SHP77 treated with DMSO at 0.1 percent for 48 hours (cell line): ENCODE measurements at regions not wholly inside any gene's neighbourhood (a gene's known extent, or its start where the extent isn't known, plus 50 kb on each side); places are given as distances from the start of the nearest gene placed in this dataset.
"Not testable (repeated sequence)": the region's sequence is repeated elsewhere in the genome, so short reads cannot be mapped to it uniquely, and the experiment has no call there.

Experiments
- DNase-seq: peaks from one replicate; lab custom pipeline; 2025; lab: John Stamatoyannopoulos, UW

DNA sequence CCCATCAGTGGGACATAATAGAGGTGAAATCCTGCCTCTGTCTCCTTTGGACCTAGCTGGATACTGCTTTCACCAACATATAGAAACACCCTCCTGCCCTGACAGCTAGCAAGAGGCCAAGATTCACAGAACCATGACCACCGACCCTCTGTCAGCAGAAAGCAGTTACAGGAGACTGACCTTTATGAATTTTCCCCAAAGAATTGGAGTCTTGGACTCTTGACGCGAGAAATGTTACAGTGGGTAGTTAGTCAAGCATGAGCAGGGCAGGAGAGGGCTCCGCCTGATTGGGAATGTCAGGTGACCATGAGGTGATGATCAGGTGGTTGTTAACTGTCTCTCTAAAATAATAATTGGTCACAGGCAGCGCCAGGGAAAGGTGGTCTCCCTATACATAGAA, 1002.3 kb downstream of the TDRD15 start:
- DNase-seq, result no peak

DNA sequence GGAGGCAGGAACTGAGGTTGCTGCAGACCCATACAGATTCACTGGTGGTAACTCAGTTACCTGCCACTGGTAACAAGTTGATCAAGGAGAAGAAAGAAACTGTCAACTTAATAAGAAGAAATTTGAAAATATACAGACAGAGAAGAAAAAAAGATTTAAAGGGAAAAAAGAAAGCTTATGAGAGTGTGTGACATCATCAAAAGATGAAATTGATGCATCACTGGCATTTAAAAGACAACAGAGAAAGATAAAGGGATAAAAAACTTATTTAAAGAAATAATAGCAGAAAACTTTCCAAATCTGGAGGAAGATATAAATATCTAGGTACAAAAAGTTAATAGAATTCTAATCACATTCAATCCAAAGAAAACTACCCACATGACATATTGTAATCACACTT, 1003.2 kb downstream of the TDRD15 start:
- DNase-seq, result no peak

DNA sequence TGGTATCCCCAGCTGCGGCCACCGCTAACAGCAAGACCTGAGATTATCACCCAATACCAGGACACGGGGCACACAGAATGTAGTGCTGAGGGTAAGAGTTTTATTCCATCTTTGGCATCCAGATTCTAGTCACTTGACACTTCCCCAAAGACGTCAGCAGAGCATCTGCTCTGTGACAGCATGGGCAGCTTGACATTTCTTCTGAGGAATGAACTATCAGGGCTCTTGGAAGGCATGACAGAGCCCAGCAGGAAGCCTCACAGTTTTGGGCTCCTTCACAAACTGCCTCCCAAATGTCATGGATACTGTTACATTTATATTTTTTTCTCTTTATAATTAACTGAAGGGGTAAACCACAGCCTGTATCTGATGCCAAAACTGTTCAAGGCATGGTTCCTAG, 1010.7 kb downstream of the TDRD15 start:
- no peak for DNase-seq

DNA sequence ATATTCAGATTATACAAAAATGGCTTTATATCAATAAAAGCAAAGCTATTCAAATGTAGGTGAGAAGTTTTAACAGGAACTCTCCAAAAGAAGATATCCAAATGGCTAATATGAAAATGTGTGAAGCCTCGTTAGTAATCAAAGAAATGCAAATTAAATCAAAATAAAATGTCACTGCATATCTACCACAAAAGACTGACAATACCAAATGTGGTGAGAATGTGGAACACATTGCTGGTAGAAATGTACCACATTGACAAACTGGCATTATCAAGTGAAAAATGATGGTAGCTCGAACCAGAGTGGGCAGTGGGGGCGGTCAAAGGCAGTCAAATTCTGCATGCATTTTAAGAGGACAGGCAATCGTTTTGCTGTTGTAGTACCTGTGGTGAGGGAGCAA, 1012.7 kb downstream of the TDRD15 start:
- no peak for DNase-seq

DNA sequence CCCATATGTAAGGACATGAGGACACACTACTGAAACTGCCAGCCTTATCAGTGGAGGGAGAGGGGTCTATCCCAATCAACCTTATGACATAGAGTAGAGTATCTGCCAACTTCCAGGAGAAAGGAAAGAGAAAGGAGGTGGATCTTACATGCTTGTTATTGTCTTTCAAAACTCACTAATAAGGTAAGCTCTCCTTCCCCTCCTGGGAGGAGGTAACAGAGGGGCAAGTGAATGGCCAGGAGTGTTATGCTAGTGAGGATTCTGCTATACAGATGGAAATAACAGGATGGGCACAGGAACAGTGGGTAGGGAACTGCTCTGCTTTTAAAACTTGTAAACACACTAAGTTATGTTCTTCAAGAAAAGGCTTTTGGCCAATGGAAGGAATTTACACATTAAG, 1020.1 kb downstream of the TDRD15 start:
- no peak for DNase-seq

DNA sequence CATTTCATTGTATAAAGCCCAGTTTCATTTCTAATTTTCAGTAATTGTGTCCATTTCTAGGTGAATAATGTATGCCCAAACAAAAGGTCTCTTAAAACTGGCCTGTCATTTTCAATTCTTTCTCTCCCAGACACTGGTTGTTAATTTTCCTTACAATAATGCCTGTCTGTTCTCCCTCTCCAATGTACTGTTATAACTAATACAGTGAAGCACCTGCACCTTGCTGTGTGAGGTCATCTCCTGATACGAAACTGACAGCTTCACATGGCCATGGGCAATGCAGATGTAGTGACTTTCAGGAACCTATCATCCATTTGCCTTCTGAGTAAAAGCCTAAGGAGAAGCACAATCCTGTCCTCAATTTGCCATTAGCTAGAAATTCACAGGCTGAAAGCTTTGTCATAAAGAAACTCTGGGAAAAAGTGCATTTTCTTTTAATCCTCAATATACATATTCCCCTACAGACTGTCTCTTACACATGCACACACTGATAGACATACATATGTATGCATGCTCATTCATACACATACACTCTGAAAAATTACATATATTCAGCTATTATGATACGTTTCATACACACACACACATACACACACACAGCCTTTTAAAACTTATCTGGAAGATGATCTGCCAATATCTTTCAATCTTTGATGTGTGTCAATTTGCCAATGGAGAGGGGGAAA, 1030.3 kb downstream of the TDRD15 start:
- no peak for DNase-seq

DNA sequence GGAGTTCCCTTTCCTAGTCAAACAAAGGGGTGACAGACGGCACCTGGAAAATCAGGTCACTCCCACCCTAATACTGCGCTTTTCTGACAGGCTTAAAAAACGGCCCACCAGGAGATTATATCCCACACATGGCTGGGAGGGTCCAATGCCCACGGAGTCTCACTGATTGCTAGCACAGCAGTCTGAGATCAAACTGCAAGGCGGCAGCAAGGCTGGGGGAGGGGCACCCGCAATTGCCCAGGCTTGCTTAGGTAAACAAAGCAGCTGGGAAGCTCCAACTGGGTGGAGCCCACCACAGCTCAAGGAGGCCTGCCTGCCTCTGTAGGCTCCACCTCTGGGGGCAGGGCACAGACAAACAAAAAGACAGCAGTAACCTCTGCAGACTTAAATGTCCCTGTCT, 1032.9 kb downstream of the TDRD15 start:
- not testable (repeated sequence) for DNase-seq

DNA sequence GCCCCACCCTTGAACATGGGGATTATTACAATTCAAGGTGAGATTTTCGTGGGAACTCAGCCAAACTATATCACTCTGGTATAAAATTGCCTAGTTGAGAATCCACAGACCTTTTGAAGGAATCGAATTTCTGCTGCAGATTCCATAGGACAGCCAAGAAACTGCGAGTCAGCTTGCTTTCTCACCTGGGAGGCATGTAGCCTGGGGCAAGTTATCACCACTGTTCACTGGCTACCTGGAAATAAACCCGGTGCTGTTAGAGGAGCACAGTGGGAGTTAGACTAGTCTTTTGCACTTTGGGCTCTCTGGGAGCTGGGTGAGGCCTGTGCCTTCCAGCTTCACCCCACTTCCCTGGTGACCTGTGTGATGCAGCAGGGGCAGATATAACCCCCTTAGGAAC, 1043.5 kb downstream of the TDRD15 start:
- no peak for DNase-seq

DNA sequence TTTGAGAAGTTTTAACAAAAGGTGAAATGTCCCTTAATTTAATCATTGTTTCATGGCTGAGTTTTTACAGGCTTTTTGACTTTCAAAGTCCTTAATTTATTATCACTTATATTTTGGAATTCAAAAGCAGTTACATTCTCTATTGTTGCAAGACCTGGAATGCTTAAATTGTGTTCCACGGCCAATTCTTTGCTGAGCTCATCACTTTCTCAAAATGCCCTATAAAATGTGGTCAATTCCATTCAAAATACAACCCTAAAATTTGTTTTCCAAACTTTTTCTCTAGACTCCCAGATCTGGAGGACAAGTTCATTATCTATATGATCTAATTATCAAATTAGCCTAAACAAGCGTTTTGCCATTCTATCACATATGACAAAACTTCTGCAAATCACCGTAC, 1051.2 kb downstream of the TDRD15 start:
- DNase-seq, result no peak

DNA sequence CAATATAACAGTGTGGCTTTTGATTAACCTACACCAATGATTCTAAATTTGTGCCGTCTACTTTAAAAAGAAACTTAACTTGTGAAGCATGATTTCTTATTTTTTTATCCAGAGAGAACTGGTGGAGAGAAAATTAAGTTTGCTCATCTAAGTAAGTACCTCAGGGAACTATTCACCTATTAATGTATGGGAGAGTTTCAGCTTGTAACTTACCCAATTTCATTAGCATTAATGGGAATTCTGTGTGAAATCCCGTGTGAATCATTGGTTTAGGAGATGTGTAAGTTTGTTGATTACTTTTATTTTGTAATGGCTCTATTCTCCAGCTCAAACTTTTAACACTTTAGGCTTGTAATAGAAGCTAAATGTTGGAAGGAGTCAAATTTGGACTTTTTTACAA, 1061.5 kb downstream of the TDRD15 start:
- DNase-seq, result no peak

DNA sequence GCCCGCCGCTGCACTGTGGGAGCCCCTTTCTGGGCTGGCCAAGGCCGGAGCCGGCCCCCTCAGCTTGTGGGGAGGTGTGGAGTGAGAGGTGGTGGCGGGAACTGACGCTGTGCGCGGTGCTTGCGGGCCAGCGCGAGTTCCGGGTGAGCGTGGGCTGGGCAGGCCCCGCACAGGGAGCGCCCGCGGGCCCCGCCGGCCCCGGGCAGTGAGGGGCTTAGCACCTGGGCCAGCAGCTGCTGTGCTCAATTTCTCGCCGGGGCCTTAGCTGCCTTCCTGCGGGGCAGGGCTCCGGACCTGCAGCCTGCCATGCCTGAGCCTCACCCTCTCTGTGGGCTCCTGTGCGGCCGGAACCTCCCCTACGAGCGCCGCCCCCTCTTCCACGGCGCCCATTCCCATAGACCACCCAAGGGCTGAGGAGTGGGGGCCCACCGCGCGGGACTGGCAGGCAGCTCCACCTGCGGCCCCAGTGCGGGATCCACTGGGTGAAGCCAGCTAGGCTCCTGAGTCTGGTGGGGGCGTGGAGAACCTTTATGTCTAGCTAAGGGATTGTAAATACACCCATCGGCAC, 1062.6 kb downstream of the TDRD15 start:
- not testable (repeated sequence) for DNase-seq

DNA sequence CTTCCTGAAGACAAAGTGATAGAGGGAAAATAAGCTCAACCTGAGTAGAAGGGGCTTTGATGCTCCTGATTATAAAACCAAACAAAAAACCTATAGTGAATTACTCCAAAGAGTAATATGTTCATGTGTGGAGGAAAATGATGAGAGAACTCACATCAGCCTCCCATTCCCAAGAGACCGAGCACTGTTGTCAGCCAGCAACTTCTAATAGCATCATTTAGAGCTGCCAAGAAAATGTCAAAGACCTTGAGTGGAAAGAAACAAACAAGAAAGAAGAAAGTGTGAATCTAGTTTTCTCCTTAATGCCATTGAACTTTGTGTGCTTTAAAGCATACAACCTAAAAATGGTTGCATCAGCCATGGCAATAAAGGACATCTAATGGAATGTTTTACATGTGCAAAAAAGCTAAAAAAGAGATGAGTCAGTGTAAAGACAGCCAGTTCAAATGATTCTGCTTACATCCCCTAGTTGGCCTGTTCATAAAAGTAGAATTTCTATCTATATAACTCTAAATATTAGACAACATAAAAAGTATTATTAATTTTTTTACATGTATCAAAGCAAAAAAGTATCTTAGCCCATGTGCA, 1066.2 kb downstream of the TDRD15 start:
- no peak for DNase-seq

DNA sequence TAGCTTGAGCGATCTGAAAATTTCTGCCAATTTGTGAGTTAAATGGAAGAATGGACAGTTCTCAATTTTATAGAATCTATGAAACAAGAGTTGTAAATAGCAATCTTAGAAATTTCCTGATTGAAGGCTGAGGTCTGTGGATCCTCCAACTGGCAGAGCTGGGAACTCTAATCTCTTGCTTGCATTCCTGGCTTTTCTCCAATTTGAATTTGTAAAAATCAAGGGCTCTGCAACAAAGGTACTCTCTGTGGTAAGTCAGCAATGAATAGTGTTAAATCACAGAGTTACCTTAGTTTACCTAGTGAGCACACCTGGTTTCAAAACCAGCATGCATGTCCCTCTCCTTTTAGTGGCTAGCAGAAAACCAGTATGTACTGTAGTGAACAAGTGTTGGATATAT, 1070.5 kb downstream of the TDRD15 start:
- DNase-seq, result no peak

DNA sequence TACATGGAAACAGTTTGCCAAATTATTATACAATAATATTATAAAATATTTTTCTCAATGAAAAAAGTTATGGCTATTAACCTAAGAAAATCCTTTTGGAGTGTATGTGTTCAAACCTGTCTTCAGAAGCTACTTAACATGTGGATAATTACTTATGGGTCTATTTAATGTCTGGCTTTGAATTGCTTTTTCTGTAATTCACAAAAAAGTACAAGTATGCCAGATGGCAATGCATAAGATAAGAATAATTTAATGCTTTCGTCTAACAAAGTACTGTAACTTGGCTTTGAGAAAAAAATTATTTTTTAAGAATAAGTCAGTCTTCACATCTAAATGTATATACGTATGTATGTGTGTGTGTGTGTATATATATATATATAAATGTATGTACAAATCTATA, 1073.0 kb downstream of the TDRD15 start:
- DNase-seq, result no peak

DNA sequence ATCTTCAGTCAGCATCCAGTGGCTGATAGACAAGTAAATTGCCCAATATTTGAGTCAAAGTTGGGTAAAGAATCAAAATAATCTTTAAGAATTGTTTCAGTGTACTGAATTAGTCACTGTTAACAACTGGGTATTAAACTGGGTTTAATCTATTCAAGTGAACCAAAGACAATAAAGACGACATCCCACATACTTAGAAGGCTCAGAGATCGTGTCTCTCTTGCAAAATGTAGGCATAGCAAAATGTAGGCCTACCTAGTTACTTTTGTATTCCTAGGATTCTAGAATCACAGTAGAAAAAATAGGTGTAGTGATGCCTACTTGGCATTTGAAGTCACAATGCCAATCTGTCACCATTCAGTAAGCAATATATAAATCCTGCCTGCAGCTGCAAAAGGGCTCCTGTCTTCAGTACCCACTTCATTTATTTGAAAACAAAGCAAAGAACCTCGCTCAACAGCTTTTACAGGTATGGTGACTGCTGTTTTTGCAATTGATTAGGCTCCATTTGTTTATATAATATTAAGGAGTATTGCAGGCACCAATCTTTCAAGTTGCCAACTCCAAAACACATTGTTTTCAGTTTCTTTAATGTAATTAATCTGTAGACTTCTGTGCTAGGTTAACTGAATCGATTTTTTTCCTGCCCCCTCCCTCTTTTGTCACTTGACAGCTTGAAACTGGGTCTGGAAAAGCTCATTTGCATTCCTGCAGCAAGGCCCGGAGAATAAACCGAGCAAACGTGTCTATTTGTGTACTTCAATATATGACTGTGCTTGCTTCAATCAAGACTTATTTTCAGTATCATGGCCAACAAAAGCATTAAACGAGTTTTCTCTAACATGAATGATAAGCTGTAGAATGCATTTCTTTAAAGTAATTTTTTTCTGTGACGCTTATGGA, 1074.9 kb downstream of the TDRD15 start:
- no peak for DNase-seq

DNA sequence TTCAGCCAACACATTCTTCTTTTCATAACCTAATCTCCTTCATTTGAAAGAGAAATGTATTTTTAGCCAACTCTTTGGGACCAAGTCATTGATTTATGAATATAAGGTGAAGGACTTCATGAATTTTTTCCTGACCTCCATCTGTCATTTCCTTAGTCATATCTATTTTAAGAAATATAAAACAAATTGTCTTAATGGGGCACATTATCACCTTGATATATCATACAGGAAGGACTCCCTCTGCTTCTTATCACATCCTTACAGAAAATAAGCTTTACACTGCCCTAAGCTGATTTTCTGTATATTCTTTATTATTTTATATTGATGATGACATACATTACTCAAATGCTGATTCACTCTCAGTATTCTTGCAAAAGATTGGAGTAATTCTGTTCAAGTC, 1076.2 kb downstream of the TDRD15 start:
- DNase-seq, result no peak

DNA sequence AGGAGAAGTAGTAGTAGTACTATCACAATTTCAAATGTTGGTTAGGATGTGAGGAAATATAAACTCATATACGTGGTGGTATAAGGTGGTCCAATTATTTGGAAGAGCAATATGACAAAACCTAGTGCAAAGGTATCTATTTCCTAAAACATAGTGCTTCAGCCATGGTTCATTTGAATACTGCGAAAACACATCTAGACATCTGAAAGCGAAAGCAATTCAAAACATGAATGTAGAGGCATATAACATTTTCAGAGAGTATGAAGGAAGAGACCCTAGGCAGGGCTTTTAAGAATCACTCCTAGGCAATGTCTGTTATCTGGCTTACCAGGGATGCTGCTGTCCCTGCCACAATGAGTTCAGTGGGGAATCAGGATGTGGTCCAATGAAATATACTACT, 1085.8 kb downstream of the TDRD15 start:
- DNase-seq, result no peak

DNA sequence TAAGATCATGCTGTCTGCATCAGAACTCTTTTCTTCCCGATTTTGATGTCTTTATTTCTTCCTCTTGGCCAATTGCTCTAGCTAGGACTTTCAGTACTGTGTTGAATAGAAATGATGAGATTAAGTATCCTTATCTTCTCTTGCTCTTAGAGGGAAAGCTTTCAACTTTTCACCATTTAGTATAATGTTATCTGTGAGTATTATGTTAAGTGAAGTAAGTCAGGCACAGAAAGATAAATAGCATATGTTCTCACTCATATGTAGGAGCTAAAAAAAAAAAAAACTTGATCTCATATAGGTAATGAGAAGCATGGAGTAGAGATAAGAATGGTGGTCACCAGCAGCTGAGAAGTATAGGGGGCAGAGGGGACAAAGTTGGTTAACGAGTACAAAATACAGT, 1089.5 kb downstream of the TDRD15 start:
- no peak for DNase-seq

DNA sequence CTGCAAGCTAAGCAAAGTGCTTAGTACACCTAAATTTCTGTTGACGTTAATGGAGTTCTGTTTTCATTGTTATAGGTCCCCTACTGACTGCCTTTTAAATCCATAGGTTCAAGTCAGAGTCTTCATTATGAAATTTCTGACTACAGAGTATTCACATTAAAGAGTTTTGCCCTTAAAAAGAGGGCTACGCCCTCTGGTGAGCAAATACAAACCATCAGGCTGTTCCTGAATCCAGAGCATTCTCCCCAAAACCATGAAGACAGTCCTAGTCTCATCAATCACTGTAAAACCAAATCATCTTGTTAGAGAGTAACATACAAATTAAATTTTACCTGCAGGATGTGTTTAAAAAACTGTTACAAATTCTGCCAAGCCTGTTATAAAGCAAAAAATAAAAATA, 1091.7 kb downstream of the TDRD15 start:
- no peak for DNase-seq

DNA sequence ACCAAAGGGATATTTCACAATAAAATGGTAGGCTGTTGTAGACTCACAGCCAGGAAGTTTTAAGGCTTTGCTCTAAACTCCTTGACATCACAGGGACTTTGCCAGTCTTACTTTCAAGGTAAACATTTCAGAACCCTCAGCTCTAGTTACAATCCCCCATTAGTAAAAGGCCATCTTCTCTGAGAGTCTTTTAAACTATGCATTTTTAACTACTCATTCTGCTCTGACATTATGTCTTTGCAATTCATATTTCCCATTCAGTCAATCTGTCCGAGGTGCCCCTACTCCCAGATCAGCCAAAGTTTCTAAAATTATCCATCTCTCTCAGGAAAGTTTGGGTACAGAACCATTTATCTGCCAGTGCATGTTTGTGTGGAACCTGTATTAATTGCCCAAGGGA, 1094.1 kb downstream of the TDRD15 start:
- DNase-seq, result no peak

DNA sequence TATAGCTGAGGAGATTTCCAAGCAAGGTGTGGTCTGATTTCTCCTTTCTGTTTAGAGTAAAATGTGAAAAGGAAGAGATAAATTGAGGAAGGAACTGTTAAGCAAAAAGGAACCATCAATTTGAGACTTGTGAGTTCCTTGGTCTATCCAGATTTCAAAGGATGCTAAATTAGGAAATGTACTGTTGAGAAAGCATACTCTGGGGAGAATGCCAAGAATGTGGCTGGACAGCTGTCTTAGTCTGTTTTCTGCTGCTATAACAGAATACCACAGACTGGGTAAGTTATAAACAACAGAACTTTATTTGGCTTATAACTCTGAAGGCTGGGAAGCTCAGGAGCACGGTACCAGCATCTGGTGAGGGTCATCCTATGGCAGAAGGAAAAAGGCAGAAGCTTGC, 1097.2 kb downstream of the TDRD15 start:
- DNase-seq, result no peak

DNA sequence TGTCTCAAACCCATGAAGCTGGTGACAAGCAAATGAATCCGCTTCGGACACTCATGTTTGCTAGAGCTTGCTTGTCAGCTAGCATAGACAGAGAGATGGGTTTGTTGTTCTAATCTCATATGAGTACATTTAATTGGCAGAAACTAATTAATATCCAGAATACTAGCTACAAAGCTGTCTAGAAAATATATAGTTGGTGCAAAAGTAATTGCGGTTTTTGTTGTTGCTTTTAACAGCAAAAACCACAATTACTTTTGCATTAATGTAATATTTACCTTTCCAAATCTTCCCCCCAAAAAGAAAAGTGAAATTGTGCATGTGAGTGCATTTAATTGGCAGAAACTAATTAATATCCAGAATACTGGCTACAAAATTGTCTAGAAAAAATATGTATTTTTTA, 1115.2 kb downstream of the TDRD15 start:
- no peak for DNase-seq

DNA sequence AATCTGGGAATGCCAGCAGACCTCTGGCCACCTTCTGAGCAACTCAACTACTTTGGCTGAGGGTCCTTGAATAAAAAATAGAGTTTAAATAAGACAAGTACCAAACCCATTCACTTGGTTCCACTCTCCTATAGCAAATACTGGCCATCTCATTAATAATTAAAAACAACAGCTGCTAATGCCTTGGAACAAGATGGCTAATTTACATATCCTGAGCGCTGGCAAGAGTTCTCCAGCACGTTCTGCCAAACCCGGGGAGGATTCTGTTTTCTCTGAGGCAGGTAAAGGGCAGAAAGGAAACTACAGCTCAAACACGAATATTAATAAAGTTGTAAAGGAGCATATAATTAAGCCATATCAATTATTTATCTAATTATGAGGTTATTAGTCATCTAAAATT, 1123.7 kb downstream of the TDRD15 start:
- no peak for DNase-seq
